HG03280 (cell line): ENCODE measurements at regions not wholly inside any gene's neighbourhood (a gene's known extent, or its start where the extent isn't known, plus 50 kb on each side); places are given as distances from the start of the nearest gene placed in this dataset.

Experiments
- ATAC-seq: cut with Tn5 transposase; IDR thresholded peaks from one replicate; pipeline ENCODE4 v1.9.1; 2021; ENCODE audit warnings: mild to moderate bottlenecking, moderate library complexity; ENCODE audit not compliant: unreplicated experiment

DNA sequence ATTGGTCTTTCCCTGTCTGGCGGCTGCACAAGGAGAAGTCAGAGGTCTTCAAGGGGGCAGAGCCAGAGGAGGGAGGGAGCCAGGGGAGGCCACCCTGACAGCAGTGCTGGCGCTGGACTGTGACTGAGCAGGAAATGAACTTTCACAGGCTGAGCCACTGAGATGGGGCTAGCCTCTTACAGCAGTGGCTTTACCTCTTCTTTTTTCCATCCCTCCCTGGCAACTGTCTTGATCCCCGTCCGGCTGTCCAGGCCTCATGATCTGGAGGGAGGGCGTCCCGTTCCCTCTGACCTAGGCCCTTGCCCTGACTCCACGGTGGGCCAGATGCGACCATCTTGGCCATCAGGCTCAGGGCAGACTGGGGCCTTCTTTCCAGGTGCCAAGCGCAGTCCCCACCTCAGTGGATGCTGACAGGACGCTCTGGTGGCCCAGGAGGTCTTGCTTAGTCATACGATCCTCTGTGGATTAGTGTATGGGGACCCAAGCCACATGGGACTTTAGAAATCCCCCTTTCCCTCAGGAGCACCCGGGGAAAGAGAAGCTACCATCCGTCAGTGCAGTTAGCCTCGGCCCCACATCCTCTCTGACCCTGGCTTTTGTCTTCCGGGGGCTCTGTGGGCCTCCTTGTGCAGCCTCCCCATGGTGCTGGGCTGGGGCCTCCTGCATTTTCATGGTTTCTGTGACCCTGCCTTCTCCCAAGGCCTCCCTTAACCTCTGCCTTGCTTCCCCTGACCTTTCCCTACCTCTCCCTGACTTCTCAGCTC, 57.4 kb upstream of the CCDC167 start:
- no peak for ATAC-seq

DNA sequence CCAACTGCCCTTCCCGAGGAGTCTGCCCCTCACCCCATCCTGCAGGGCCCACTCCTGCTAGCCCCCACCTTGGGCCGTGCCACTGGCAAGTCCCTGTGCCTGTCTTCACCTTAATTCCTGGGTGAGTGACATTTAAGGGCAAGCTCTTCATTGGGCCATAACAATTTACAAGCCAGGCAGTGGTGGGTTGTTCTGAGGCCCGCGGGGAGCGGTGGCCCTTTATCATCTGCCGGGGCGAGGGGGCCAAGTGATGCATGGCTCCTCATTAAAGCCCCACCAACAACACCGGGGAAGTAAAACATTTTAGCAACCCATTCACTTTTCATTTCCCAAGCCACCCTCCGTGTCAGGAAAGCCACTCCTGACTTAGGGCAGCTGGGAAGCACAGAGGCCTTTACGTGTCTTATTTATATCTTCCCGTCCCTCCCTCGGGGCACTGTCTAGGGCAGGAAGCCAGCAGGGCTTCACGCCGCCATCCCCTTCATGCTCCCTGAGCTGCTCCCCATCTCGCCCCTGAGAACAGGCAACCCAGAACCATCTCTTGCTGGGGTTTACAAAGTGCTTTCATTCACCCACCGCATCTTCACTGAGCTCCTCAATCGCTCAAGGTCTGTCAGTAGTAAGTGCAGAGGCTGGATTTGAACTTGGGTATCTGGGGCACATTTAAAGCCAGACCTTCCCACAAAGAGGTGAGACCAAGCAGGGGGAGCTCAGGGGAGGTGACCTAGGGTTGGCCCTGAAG, 55.5 kb upstream of the CCDC167 start:
- no peak for ATAC-seq

DNA sequence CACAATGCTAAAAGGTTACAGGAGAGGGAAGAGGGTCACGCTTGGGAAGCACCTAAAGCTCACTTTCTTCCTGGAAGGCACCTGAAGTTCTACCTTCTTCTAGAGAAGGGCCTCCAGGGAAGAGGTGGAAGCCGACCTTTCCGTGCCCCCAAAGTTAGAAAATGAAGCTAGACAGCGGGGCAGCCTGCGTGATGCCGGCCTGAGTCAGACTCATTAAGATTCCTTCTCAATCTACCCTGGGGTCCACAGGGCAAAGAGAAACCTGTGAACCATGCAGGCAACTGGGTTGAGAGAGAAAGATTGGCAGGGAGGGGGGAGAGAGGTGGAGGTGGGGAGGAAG, 54.8 kb upstream of the CCDC167 start:
- ATAC-seq = no peak

DNA sequence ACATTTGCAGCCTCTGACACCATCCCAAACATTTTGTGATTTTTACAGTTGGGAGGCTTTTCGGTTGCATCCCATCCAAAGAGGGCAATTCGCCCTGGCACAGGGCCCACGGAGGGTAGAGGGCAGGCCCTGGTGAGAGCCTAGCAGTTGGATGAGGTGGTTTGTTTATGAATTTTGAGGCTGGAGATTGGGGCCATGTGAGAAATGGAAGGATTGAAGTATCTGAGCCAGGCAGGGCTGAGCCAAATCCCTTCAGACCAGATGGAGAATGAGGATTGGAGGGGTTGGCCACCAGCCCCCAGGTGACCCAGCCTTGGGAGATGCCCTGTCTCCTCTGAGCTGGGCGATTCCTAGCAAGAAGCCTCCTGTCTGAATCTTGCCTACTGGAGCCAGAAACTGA, 52.6 kb upstream of the CCDC167 start:
- ATAC-seq = no peak

DNA sequence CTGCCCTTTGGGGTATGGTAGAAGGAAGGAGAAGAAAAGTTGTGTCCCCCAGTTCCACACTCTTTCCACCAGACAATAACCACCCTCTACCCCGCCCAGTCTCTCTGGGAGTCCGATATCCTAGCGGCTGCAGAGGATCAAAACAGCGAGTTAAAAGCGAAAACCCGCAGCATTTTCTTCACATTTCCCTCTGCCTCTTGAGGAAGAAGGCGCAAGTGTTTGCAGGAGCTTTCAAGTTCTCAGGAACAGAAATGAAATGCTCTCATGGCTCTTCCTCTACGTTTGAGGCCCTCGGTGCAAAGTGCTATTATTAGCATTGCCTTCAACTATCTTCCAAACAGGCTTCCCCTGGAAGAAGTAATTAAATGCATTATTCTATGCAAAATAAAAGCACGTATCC, 52.2 kb upstream of the CCDC167 start:
- ATAC-seq = no peak

DNA sequence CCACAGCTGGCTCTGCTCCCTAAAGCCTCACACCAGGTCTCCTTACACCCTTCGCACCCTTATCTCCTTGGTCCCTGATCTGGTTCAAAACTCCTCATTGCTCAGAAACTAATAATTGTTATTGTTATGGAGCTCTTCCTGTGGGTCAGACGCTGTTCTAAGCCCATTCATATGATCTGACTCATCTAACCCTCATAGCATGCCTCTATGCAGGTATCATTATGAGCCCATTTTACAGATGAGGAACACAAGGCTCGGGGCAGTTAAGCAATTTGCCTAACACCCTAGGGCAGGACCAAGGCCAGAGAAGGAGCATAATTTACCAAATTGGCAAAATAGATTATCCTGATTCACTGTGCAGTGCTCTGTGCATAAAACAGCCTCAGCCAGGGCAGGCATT, 51.8 kb upstream of the CCDC167 start:
- no peak for ATAC-seq

DNA sequence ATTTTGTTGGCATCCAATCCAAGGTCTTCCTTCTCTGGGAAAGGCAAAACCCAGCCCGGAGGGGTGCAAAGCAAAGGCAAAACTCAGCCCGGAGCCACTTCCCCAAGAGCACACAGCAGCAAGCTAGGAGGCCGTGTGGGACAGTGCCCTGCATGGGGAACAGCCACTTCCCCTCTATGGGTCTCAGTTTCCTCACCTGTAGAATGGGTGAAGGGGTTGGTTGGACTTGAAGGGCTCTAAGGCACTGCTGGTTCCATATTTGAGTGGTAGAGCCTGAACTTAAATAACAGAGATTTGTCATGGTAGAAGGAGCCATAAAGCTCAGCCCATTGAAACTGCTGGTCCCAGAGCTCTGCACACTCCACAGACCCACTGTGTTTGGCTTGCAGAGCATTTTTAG, 51.3 kb upstream of the CCDC167 start:
- ATAC-seq = no peak

DNA sequence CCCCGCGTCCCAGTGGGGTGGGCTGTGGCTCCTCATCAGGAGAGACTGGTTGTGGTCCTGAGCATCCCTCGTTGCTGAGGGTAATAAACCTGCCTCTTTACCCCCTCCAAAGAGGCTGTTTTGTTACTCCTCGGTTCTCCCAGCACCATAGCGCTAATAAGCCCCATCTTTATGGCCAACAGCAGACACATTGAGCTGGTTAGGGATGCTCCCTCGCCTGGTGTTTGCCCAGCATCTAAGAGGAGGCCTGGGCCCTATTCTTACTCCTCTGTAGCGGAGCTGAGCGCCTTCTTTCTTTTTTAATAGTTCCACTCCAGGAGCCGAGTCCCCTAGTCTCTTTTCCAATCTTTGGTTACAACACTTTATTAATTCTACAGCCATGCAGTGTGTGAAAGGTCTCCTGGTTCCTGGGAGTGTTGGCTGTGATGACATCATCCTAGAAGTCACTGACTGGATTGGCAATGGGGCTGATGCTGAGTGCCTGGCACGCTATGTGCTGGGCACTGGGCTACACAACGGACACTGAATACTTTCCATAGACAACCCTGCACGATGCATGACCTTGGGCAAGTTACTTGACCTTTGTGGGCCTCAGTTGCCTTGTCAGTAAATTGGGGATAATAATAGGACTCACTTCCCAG, 50.6 kb upstream of the CCDC167 start:
- no peak for ATAC-seq

DNA sequence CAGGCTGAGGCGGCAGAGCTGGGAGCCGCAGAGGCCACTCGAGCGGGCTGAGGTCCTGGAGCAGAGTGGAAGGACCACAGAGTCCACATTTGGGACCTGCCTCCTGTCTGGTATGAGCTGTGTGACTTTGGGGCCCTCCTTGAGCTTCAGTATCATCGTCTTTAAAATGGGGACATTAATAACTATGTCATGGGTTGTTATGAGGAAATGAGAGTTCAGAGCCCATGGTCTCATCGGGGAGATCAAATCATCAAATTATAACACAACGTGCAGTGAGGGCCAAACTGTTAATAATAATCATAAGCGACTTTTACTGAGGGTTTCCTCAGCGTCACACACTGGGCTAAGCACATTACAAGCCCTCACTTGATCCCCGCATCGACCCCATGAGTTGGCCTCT, 49.9 kb upstream of the CCDC167 start:
- ATAC-seq = no peak
